NCI-H1105 treated with DMSO at 0.1 percent for 48 hours (cell line): ENCODE measurements at regions not wholly inside any gene's neighbourhood (a gene's known extent, or its start where the extent isn't known, plus 50 kb on each side); places are given as distances from the start of the nearest gene placed in this dataset.

Experiments
- DNase-seq: peaks from one replicate; lab custom pipeline; 2025; lab: John Stamatoyannopoulos, UW

DNA sequence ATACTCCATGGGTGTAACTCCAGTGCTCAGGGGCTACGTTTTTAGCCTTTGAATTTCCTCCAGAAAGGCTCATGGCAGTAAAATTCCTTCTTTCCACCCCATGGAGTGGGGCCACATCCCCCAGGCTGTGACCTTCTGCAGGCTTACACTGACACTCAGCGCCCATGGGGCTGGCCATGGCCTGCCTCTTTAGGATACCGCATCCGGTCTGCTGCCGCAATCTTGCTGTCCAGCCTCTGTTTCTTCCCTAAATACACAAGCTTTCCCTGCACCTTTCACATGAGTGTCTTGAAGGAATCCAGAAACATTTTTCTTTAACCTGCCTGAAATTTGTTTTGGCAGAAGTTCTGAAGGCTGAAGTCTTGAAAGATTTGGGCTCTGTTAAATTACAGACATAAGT is 170.5 kb downstream of the NTMT2 start:
- no peak for DNase-seq

DNA sequence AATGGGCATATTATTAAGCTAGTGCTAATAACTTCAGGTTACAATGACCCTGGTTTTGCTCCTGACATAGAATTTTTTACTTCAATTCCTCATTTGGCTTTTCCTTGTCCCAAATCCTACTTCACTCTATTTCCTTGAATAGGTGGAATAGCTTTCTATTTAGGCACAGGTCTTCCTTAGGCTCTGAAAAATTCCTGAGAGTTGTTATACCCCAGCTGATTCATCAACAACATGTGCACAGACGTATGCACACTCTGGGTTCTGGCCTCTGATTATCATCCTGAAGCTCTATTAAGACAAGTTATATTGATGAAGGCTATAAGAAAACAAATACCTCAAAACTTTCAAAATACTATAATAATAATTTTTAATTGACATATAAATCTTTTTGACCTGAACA is 172.4 kb downstream of the NTMT2 start:
- no peak for DNase-seq

DNA sequence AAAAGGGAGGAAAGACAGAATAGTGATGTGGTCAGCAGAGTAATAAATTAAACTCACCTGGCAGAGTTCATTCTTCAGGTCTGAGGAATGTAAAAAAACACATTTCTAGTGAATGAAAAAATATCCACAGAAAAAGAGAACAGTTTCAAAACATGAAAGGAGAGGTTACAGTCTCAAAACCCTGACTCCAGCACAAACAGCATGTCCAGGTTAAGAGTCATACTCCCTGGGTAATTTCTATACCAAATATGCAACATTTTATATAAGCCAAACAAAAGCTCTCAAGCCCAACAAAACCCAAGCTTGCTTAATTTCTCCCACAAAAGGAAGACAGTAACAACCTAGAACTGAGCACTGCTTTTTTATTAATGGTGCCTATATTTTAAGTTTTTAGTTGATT is 173.0 kb downstream of the NTMT2 start:
- no peak for DNase-seq

DNA sequence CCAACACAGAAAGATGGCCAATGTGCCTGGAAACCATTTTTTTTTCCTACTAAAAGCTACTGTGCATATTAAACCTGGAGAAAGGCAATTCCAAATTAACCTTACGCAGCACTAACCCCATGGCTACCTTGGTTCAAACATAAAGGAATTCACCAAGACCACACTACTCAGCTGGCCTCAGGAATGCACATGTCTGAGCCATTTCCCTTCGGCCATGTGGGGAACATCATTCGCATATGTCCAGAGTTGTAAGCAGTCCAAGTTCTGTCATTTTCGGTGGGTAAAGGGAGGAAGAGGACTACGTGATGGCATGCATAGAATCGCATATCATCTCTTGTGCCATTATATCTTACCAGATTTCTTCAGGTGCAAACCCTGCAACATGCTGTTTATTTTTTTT is 175.4 kb downstream of the NTMT2 start:
- DNase-seq = no peak

DNA sequence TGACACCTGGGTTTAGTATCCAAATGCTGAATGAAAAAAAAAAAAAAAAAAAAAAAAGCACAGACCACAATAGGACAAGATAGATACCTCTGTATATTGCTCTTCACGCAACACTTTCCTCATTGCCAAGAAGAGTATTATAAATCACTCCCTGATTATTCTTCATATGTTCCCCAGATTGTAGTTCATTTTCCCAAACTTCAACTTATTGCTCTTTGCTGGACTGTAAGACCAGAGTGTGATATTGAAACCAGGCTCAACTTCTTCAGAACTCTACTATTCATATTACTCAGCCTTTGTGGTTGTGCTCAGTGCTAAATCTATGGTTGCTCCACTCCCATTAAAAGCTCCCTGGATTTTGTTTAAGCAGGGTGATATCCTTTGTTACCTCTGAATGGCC is 180.4 kb downstream of the NTMT2 start:
- DNase-seq = no peak

DNA sequence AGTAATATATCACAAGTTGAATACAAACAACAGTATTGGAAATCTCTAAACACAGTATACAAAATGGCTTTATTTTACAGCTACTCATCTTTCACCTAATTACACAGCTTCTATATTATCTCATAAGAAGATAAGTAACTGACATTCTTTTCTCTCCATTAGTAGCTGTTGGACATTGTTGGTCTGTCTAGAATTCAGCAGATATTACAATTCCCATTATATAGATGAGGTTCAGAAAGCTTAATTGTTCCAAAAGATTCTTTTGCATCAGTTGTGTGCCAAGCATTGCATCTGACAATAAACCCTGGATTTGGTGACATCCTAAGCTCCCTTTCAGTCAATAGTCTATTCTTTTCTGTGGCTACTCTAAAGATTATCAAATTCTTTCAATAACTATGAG is 187.0 kb downstream of the NTMT2 start:
- DNase-seq = no peak

DNA sequence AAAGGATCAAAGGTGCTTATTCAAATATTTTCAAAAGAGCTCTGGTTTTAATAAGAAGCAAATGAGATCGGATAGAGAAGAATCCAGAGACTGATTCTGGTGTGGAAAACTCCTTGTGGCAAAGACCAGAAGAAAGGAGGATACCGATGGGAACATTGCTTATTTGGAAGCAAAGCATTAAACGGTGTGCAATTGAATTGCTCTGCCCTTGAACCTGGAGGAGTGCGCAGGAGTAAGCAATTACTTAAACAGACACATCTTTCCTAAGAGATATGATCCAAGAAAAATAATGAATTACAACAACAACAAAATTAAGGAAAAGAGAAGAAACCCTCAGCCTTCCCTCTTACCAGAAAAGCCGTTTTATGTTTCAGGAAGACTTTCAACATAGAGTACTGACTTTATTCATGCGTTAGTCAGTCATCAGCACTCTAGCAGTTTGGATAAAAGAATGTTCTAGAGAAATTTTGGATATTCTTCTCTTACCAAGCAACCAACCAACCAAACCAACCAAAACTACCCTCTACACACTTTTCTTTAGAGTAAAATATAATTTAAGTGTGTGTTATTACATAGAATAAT is 191.7 kb downstream of the NTMT2 start:
- no peak for DNase-seq

DNA sequence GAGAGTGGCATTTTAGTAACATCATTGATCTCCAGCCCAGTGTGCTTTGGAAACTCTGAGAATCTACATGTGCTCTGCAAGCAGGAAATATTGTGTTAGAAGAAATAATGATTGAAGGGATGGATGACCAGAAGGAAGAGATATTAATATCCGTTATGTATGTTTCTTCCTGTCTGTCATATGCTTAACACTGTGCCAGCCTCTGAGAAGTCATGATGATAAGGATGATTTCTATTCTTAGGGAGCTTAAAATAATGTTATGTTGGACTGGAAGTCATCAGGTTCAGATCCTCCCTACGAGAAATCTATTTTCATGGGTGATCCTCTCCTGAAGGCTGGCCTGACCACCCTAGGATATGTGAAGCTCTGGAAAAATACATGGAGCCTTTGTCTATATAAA is 192.4 kb upstream of the GORAB start:
- DNase-seq = no peak

DNA sequence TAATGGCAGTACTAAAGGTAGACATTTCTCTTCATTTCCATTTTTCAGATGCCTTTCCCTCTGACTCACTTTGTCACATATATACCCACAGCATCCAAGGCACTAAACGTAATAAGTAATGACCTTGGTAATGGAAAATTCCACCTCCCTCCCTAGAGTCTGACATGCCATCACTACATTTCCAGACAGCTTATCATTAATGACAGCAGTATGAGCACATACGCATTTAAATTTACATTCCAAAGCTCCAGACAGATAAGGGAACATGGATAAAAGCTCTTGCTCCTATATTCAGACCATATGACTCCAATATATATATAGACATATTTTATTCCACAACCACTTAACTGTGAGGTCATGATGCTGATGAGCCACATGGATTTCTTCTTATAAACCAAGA is 191.7 kb upstream of the GORAB start:
- DNase-seq = no peak

DNA sequence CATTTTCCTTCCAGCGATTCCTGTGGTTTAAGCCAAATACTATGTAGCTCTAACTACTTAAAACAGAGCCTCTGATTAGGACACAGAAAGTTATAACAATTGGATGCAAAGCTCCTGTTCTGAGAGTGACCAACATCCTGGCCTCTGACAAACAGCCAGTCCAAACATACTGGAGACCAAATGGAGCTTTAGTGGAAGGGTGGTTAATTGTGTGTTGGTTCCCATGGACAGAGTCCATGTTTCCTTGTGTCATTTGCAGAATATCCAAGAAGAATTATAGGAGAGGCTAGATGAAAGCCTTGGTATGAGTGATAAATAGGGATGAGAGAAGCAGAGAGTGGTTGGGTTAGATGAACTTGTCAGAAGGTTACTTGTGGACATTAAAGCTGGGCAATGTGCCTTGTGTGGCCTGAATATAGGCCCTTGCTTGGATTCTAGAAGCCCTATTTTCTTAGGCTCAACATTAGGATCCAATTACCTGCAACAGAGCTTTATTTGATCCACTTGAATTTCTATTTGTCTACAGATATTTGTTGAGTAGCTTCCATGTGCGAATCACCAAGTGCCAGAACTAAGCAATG is 180.5 kb upstream of the GORAB start:
- DNase-seq = no peak

DNA sequence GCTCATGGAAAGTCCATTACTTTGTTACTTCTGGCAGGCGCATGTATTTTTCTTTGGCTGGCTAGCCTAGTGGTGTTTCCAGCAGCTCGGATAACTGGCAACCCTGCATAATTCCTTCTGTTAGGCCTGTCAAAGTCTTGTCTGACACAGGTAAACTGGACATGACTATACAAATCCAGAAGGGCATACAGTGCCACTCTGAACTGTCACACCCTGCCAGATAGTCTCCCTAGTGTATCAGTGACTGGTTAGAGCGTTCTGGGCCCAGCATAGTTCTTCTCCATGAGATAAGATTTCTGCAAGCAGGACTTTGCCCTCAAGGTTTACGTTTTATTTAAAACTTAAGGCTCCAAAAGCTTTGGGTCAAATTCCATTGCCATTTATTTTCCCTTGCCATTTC is 177.7 kb upstream of the GORAB start:
- no peak for DNase-seq

DNA sequence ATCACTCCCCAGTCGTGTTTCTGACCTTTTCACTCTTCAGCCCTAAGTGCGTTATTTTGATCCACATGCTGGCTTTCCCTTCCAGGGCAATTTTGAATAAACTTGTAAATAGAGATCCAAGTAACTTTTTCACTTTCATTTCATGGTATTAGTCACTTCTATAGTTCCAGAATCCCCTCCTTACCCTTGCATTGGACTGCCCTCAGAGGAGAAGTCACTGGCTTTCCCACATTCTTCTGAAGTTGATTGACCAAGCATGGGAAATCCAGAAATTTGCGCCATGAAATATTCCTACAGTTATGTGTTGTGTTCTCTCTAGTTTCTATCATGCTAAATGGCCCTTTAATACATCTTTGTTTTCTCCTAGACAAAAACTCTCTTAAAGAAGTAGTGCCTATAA is 177.3 kb upstream of the GORAB start:
- no peak for DNase-seq

DNA sequence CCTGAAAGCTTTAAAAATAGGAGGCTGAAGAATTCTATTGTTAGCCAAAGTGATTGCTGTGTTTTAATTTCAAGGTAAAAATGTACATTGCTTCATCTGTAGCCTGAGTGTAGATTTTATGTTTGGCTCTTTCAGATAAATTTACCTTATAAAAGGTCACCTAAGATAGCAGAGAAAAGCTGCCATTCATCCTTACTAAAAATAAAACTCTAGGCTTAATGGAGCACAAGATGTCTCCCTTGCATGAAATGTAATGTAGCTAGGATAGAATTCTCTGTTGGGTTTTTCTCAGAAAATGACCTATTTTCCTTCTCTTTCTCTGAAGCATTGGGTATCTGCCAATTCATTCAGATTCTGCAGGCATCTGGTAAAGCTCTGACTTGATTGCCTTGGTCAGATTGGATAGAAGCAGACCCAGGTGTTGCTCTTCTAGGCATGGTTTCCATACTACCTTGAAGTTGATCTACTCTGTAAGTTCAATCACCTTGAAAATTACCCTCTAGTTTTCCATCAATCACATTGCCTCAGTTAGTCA is 176.6 kb upstream of the GORAB start:
- DNase-seq = no peak

DNA sequence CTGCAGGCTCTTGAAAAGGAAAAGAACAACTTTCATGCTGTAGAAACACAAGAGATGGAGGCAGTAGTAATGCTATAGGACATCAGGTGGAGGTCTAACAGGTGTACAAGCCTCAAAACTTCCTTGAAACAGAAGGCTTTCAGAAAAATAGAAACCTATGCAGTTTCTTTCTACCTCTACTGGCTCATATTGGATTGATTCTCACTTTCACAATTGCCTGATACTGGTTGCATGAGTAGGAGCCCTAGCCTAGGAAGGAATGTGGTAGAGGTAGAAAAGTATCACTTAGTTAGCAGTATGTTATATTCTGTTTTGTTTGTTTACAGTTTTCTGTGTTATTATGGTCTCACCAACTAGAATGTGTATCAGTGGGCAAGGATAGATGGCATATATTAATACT is 175.4 kb upstream of the GORAB start:
- no peak for DNase-seq

DNA sequence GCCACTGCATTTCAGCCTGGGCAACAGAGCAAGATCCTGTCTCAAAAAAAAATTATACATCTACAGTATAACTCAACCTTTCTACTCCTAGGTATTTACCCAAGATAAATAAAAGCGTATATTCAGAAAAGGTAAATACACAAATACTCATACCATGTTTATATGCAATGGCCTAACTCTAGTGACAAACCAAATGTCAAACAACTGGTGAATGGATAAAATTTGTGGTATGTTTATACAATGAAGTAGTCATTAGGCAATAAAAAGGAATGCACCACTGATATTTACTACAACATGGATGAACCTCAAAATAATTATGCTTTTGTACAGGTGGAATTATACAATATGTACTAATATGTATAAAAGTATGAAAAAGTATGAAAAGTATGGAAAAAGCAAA is 174.2 kb upstream of the GORAB start:
- DNase-seq = no peak

DNA sequence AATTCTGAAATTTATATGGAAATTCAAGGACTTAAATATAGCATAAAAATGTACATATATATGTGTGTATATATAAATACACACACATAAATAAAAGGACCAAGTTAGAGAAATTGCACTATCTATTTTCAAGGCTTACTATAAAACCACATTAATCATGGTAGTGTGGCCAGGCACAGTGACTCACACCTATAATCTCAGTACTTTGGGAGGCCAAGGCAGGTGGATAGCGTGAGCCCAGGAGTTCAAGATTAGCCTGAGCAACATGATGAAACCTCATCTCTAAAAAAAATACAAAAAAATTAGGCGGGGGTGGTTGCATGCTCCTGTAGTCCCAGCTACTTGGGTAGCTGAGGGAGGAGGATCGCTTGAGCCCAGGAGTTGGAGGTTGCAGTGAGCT is 171.4 kb upstream of the GORAB start:
- no peak for DNase-seq

DNA sequence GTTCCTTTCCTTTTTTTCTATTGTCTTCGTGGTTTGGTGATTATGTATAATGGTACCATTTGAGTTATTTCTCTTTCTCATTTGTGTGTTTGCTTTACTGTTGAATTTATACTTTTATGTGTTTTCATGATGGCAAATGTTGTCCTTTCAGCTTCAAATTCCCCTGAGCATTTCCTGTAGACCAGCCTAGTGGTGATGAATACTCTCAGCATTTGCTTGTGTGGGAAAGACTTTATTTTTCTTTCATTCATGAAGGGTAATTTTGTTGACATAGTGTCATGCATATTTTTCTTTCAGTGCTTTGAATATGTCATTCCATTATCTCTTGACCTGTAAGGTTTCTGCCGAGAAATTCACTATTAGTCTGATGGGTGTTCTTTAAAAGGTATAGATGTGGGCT is 166.6 kb upstream of the GORAB start:
- DNase-seq = no peak

DNA sequence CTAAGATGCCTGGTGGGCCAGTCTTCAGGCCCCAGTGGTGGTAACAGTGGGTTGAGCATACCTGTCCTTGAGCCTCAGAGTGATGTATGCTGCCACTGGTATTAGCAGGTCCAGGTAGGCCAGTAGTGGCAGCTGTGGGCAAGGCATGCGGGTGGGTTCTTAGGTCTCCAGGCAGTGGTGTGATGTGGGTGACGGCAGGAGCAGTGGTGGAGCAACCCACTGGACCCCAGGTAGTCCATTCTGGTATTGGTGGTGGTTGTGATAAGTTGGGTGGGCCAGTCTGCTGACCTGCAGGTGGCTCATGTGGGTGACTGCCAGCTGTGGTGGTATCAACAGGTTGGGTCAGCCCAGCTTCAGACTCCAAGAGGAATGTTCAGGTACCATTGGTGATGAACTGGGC is 165.0 kb upstream of the GORAB start:
- DNase-seq = no peak

DNA sequence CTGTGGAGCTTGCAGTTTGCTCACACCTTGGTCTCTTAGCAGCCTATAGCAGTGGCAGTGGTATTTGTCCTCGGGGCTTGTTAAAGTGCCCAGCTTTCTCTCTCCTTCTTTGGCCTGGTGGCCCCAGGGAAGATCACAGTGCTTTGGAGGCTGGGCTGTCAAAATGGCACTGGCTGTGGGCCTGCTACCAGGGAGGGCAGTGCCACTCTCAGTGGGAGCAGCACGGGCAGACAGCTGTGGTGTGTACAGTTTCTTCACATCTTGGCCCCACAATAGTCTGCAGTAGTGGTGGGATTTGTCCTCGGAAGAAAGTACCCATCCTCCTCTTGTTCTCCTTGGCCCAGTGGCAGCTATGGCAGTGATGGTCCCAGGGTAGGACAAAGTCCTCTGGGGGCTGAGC is 164.4 kb upstream of the GORAB start:
- no peak for DNase-seq

DNA sequence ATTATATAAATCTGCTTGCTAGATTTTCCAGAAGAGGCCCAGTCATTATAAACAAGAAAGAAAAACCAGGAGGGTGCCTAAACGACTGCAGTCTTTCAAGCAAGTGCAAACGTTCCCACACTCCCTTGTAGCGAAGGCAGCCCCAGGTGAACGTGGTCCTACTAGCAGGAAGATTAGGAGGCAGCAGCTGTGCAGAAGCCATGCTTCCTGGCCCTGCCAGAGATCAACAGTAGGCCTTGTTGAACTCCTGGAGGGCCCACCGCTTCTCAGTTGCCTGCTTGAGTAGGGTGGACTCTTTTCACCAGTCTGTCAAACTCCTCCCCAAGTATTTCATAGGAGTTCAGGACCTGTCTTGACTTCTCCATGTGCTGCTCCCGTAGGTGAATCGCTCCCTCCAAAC is 163.0 kb upstream of the GORAB start:
- no peak for DNase-seq

DNA sequence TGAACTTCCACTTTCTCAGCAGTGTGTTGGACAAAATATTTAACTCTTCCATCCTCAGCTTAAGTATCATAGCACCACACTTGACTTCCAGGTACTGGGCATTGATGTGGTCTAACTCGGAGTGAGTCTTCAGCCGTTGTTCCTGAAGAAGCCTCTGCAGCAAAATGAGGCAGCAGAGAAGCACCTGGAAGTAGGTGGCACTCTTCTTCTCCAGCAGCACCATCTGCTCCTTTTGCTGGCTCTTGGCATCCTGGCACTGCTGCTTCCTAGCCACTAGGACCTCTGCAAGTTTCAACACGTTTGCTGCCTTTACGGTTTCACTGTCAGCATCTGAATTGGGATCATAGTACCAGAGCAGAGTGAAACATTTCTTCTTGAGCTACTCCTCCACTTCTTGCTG is 162.5 kb upstream of the GORAB start:
- DNase-seq = no peak

DNA sequence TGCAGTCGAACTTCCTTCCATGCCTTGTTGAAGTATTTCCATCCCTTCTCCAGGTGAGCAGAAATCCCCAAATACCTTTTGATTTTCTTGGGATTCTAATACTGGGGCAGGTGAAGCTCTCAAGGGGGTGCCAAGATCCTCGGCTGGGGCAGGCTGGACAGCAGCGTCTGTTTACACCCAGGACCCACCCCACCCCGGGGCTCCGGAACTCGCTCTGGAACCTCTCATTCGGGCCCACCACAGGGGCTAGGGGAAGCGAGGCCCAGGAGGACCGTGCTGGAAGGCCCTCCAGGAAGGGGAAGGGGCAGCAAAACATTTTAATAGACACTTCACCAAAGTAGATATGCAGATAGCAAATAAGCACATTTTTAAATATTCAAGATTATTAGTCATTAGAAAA is 161.9 kb upstream of the GORAB start:
- no peak for DNase-seq

DNA sequence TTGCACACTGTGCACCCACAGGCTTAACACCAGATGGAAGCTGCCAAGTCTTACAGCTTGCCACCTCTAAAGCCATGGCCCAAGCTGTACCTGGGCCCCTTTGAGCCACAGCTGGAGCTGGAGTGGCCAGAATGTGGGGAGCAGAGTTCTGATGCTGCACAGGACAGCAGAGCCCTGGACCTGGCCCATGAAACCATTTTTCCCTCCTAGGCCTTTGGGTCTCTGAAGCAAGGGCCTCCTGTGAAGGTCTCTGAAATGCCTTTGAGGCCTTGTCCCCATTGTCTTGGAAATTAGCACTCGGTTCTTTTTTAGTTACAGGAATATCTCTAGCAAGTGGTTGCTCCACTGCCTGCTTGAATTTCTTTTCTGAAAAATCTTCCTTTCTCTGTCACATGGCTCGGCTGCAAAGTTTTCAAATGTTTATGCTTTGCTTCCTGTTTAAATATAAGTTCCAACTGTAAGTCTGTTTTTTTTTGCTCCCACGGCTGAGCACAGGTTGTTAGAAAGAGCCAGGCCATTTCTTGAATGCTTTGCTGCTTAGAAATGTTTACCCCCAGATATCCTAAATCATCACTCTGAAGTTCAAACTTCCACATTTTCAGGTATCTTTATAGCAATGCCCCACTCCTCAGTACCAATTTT is 156.8 kb upstream of the GORAB start:
- no peak for DNase-seq

DNA sequence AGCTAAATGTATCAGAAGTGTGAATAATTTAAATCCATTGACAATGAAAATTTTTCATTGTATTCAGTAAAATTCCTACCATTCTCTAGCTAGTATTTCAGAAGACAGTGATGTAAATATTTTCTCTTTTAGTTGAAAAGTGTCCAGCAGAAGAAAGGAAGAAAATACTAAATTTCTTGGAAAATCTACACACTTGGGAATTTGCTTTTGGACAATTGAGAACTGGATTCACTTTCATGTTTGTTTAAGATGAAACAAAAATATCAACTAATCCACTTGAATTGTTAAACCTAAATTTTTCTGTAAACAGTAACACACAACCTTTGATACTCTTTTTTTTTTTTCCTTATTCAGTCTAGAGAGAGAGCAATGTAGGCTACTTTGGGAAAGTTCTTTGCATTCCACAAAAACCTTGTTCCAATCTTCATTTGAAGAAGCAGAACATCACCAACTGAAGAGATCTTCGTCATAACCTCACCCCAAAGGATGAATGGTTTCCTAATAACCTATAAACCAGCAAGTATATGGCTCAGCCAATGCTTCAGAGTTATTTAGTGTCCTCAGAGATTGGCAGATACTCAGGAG is 155.1 kb upstream of the GORAB start:
- no peak for DNase-seq
